GM12892 (cell line): ENCODE measurements at regions not wholly inside any gene's neighbourhood (a gene's known extent, or its start where the extent isn't known, plus 50 kb on each side); places are given as distances from the start of the nearest gene placed in this dataset.

Experiments used
- POLR2A ChIP-seq: IDR thresholded peaks from 2 replicates; pipeline ENCODE4 v1.6.1; 2011; ENCODE audit warnings: low read depth, low read length, control low read depth
- POLR2AphosphoS5 ChIP-seq: IDR thresholded peaks from 2 replicates; pipeline ENCODE4 v1.6.1; 2011; ENCODE audit warnings: low read depth, low read length, control low read depth
- TAF1 ChIP-seq: IDR thresholded peaks from 2 replicates; pipeline ENCODE4 v1.6.1; 2011; ENCODE audit warnings: low read depth, mild to moderate bottlenecking, control low read depth, low read length, borderline replicate concordance

GRCh38 chr3:82462977-82463376 is 701.5 kb upstream of the GBE1 start:
- no peak for TF ChIP-seq TAF1
- no peak for TF ChIP-seq POLR2A
- no peak for TF ChIP-seq POLR2AphosphoS5
